SK-N-SH treated with all-trans-retinoic acid at 6 μM for 48 hours (cell line): ENCODE measurements at regions not wholly inside any gene's neighbourhood (a gene's known extent, or its start where the extent isn't known, plus 50 kb on each side); places are given as distances from the start of the nearest gene placed in this dataset.
A peak's percentile ranks its signal among the peaks of the same experiment; 100 is the strongest.

Experiments
- ATAC-seq: fragments of 200-7000 bp; cut with Tn5 transposase; 3 replicates; pipeline ENCODE4 v1.9.1; 2020; ENCODE audit warnings: mild to moderate bottlenecking, moderate library complexity
- ARNTL ChIP-seq: fragments of 450-650 bp; formaldehyde crosslinking; IDR thresholded peaks from 2 replicates; pipeline ENCODE4 v1.5.0; 2020; ENCODE audit warnings: low read depth, mild to moderate bottlenecking, moderate library complexity, borderline replicate concordance
- BACH2 ChIP-seq: fragments of 250-450 bp; sonication (Bioruptor Pico); IDR thresholded peaks from 2 replicates; pipeline ENCODE4 v1.9.0; 2021; ENCODE audit warnings: mild to moderate bottlenecking, borderline replicate concordance
- CSDC2 ChIP-seq: fragments of 250-450 bp; sonication (Bioruptor Pico); IDR thresholded peaks from 2 replicates; pipeline ENCODE4 v1.5.0; 2020; ENCODE audit warnings: mild to moderate bottlenecking, moderate library complexity
- CSRNP3 ChIP-seq: fragments of 250-450 bp; sonication (Bioruptor Pico); IDR thresholded peaks from 2 replicates; pipeline ENCODE4 v1.5.1; 2021; ENCODE audit warnings: mild to moderate bottlenecking, moderate library complexity
- GLIS3 ChIP-seq: fragments of 250-450 bp; sonication (Bioruptor Pico); IDR thresholded peaks from 2 replicates; pipeline ENCODE4 v1.5.0; 2020; ENCODE audit warnings: mild to moderate bottlenecking, moderate library complexity
- ISL1 ChIP-seq: fragments of 250-450 bp; sonication (Bioruptor Pico); IDR thresholded peaks from 2 replicates; pipeline ENCODE4 v2.1.2; 2022; ENCODE audit warnings: mild to moderate bottlenecking, moderate library complexity
- OSR1 ChIP-seq: fragments of 250-450 bp; sonication (Bioruptor Pico); IDR thresholded peaks from 2 replicates; pipeline ENCODE4 v1.8.0; 2022; ENCODE audit warnings: moderate library complexity, mild to moderate bottlenecking, inconsistent platforms
- PATZ1 ChIP-seq: fragments of 250-450 bp; sonication (Bioruptor Pico); IDR thresholded peaks from 2 replicates; pipeline ENCODE4 v1.8.0; 2020; ENCODE audit warnings: mild to moderate bottlenecking, moderate library complexity, borderline replicate concordance
- POU6F1 ChIP-seq: fragments of 250-450 bp; sonication (Bioruptor Pico); IDR thresholded peaks from 2 replicates; pipeline ENCODE4 v1.8.0; 2021; ENCODE audit warnings: low read depth, mild to moderate bottlenecking, moderate library complexity, borderline replicate concordance
- RARB ChIP-seq: fragments of 250-450 bp; sonication (Bioruptor Pico); IDR thresholded peaks from 2 replicates; pipeline ENCODE4 v1.8.0; 2021; ENCODE audit warnings: mild to moderate bottlenecking, moderate library complexity
- SNAI2 ChIP-seq: fragments of 250-450 bp; sonication (Bioruptor Pico); IDR thresholded peaks from 2 replicates; pipeline ENCODE4 v1.5.0; 2020; ENCODE audit warnings: mild to moderate bottlenecking, moderate library complexity
- TCF4 ChIP-seq: fragments of 250-450 bp; sonication (Bioruptor Pico); IDR thresholded peaks from 2 replicates; pipeline ENCODE4 v1.8.0; 2021; ENCODE audit warnings: mild to moderate bottlenecking, moderate library complexity, borderline replicate concordance
- TSHZ2 ChIP-seq: fragments of 250-450 bp; sonication (Bioruptor Pico); IDR thresholded peaks from 2 replicates; pipeline ENCODE4 v1.5.0; 2020; ENCODE audit warnings: mild to moderate bottlenecking, moderate library complexity
- ZC3H10 ChIP-seq: fragments of 250-450 bp; sonication (Bioruptor Pico); IDR thresholded peaks from 2 replicates; pipeline ENCODE4 v1.5.1; 2021; ENCODE audit warnings: mild to moderate bottlenecking, moderate library complexity
- ZFP30 ChIP-seq: fragments of 450-650 bp; formaldehyde crosslinking; IDR thresholded peaks from 2 replicates; pipeline ENCODE4 v1.5.0; 2022; ENCODE audit warnings: mild to moderate bottlenecking, moderate library complexity
- ZNF565 ChIP-seq: fragments of 450-650 bp; formaldehyde crosslinking; conservative IDR thresholded peaks from 2 replicates; pipeline ENCODE4 v1.5.0; 2020; ENCODE audit warnings: low read depth, mild to moderate bottlenecking, moderate library complexity
- ZNF70 ChIP-seq: fragments of 450-650 bp; formaldehyde crosslinking; IDR thresholded peaks from 2 replicates; pipeline ENCODE4 v1.5.0; 2020; ENCODE audit warnings: mild to moderate bottlenecking, moderate library complexity

- no peak for ATAC-seq
- TF ChIP-seq TSHZ2 (no peak), ZFP30 (CRISPR knock-in tag) (no peak), ISL1 (CRISPR knock-in tag) (no peak), PATZ1 (CRISPR knock-in tag) (no peak), BACH2 (CRISPR knock-in tag) (no peak), POU6F1 (no peak), CSRNP3 (CRISPR knock-in tag) (no peak), ZNF565 (CRISPR knock-in tag) (no peak), OSR1 (CRISPR knock-in tag) (no peak), TCF4 (CRISPR knock-in tag) (no peak)
Measured at GRCh38 chr3:181660337-181660736, 51.4 kb upstream of the SOX2 start.

- peak; percentile 84 for ATAC-seq
- TF ChIP-seq OSR1 (CRISPR knock-in tag) (no peak), GLIS3 (CRISPR knock-in tag) (no peak), ZNF565 (CRISPR knock-in tag) (no peak), ISL1 (CRISPR knock-in tag) (no peak), TCF4 (CRISPR knock-in tag) (no peak), RARB (CRISPR knock-in tag) (no peak), ZFP30 (CRISPR knock-in tag) (no peak), ZNF70 (CRISPR knock-in tag) (no peak)
Measured at GRCh38 chr3:181637456-181637855, 74.3 kb upstream of the SOX2 start.

GRCh38 chr3:181637056-181637455, 74.7 kb upstream of the SOX2 start:
- TF ChIP-seq ISL1 (CRISPR knock-in tag) (peak; percentile 41; the same call in 1 of the 2 replicates), TSHZ2 (no peak)
- TF ChIP-seq, all 23 proteins: peak for 1
- ATAC-seq = peak; percentile 61

- no peak for ATAC-seq
- no peak for TF ChIP-seq TSHZ2
- TF ChIP-seq OSR1 (CRISPR knock-in tag) = no peak
- no peak for TF ChIP-seq ARNTL (CRISPR knock-in tag)
- no peak for TF ChIP-seq SNAI2 (CRISPR knock-in tag)
- no peak for TF ChIP-seq PATZ1 (CRISPR knock-in tag)
- no peak for TF ChIP-seq ZNF565 (CRISPR knock-in tag)
- TF ChIP-seq CSDC2 (CRISPR knock-in tag) = no peak
- TF ChIP-seq TCF4 (CRISPR knock-in tag) = no peak
- no peak for TF ChIP-seq ISL1 (CRISPR knock-in tag)
- no peak for TF ChIP-seq RARB (CRISPR knock-in tag)
- no peak for TF ChIP-seq ZNF70 (CRISPR knock-in tag)
- TF ChIP-seq ZC3H10 (CRISPR knock-in tag) = no peak
Measured at GRCh38 chr3:181635141-181635540, 76.6 kb upstream of the SOX2 start.
